ENCODE measurements at regions not wholly inside any gene's neighbourhood (a gene's known extent, or its start where the extent isn't known, plus 50 kb on each side); places are given as distances from the start of the nearest gene placed in this dataset.

DNA sequence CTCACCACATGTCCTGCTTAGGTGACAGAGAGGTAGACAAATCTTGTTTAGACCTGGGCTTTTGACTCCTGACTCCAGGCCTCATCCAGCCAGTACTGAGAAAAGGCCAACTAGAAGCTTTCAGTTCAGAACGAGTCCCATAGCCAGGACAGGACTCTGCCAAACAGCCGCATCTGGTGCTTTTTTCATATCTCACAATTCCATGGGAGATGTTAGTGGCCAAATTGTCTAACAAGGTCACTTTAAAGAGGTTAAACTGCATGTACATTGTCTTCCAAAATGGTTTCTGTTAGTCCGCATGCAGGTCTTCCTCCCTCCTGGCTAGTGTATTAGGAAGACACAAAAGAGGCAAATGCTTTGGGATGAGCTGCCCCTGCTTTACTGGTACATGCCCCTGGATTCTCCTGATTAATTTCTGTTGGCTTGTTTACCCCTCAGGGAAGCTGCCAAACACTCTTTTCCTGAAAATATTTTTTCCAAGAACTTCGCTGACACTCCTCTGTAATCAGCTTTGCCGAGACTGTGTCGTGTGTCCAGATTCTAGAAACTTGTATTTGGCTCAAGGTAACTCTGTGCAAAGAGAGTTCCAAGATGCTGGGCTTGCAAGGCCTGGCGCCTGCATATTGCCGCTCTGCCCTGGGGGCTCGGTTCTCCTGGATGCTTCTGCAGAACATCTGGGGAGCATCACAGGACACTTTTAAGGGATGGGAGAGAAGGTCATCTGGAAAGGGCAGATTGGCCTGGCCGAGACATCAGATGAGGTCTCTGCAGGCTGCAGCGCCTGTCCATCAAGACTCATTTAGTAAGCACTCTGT, 209.2 kb upstream of the APCDD1 start:
- H3K4me2 ChIP-seq (ENCODE audit: control insufficient read depth, extremely low read depth, insufficient read depth, low read depth, low read length) = no peak overlapping the region
- no peaks in the 10 kb centered on the region for H3K9me3 ChIP-seq (ENCODE audit: control insufficient read depth, low read depth, low read length)
- no peaks in the 10 kb centered on the region for H3K36me3 ChIP-seq (ENCODE audit: control insufficient read depth in 2 of 2, extremely low read depth in 1 of 2, insufficient read depth in 2 of 2, low read length in 2 of 2)
- H3K27me3 ChIP-seq (ENCODE audit: control insufficient read depth, extremely low read depth, insufficient read depth, low read length) = no peaks in the 10 kb centered on the region
- no peak for DNase-seq (ENCODE audit: low read depth, low spot score)
- no peaks in the 10 kb centered on the region for H3K4me1 ChIP-seq (ENCODE audit: control insufficient read depth, extremely low read depth, insufficient read depth, low read length)
- dilution Hi-C loops (cut with MboI; ENCODE audit: extremely low pct_ligation_motif_present, low sequenced_read_pairs) = no loop called here
- H2AFZ ChIP-seq (ENCODE audit: control insufficient read depth, low read length) = no peak overlapping the region
- H3K9ac ChIP-seq (ENCODE audit: control insufficient read depth, extremely low read depth, insufficient read depth, low read length) = no peak overlapping the region
- H3K4me3 ChIP-seq (ENCODE audit: control insufficient read depth in 2 of 3, extremely low read depth in 1 of 3, insufficient read depth in 2 of 3, low read depth in 1 of 3, low read length in 3 of 3) = no peak overlapping the region
- H4K20me1 ChIP-seq (ENCODE audit: control insufficient read depth, extremely low read depth, insufficient read depth, low read length) = no peaks in the 10 kb centered on the region
- TF ChIP-seq EZH2 (IDR thresholded peaks at IDR 0.05; ENCODE audit: low read length) = no peak
- no peak for TF ChIP-seq CTCF (optimal IDR thresholded peaks at IDR 0.05 in 1 of 3, IDR thresholded peaks at IDR 0.05 in 1 of 3, conservative IDR thresholded peaks at IDR 0.05 in 1 of 3; ENCODE audit: extremely low read depth in 1 of 3, insufficient read depth in 2 of 3, low read length in 3 of 3)
- H3K79me2 ChIP-seq (ENCODE audit: control insufficient read depth, insufficient read depth, low read length) = no peaks in the 10 kb centered on the region
- no peaks in the 10 kb centered on the region for H3K9me1 ChIP-seq (ENCODE audit: control insufficient read depth, extremely low read depth, insufficient read depth, low read length)
- no peak for FAIRE-seq
- no peak overlapping the region for H3K27ac ChIP-seq (ENCODE audit: control insufficient read depth, insufficient read depth, low read length)

GRCh38 chr18:10245846-10246175, 208.6 kb upstream of the APCDD1 start:
- DNase-seq (ENCODE audit: low read depth, low spot score) (no peak), FAIRE-seq (no peak)
- Histone ChIP-seq H2AFZ (ENCODE audit: control insufficient read depth, low read length) (no peak overlapping the region), H3K9ac (ENCODE audit: control insufficient read depth, extremely low read depth, insufficient read depth, low read length) (no peak overlapping the region), H3K79me2 (ENCODE audit: control insufficient read depth, insufficient read depth, low read length) (no peaks in the 10 kb centered on the region), H3K4me2 (ENCODE audit: control insufficient read depth, extremely low read depth, insufficient read depth, low read depth, low read length) (no peak overlapping the region), H3K4me1 (ENCODE audit: control insufficient read depth, extremely low read depth, insufficient read depth, low read length) (no peaks in the 10 kb centered on the region), H3K36me3 (ENCODE audit: control insufficient read depth in 2 of 2, extremely low read depth in 1 of 2, insufficient read depth in 2 of 2, low read length in 2 of 2) (no peaks in the 10 kb centered on the region), H3K9me1 (ENCODE audit: control insufficient read depth, extremely low read depth, insufficient read depth, low read length) (no peaks in the 10 kb centered on the region), H3K4me3 (ENCODE audit: control insufficient read depth in 2 of 3, extremely low read depth in 1 of 3, insufficient read depth in 2 of 3, low read depth in 1 of 3, low read length in 3 of 3) (no peak overlapping the region), H4K20me1 (ENCODE audit: control insufficient read depth, extremely low read depth, insufficient read depth, low read length) (no peaks in the 10 kb centered on the region), H3K27ac (ENCODE audit: control insufficient read depth, insufficient read depth, low read length) (no peak overlapping the region), H3K27me3 (ENCODE audit: control insufficient read depth, extremely low read depth, insufficient read depth, low read length) (no peaks in the 10 kb centered on the region), H3K9me3 (ENCODE audit: control insufficient read depth, low read depth, low read length) (no peaks in the 10 kb centered on the region)
- TF ChIP-seq CTCF (optimal IDR thresholded peaks at IDR 0.05 in 1 of 3, IDR thresholded peaks at IDR 0.05 in 1 of 3, conservative IDR thresholded peaks at IDR 0.05 in 1 of 3; ENCODE audit: extremely low read depth in 1 of 3, insufficient read depth in 2 of 3, low read length in 3 of 3) (no peak), EZH2 (IDR thresholded peaks at IDR 0.05; ENCODE audit: low read length) (no peak)
- dilution Hi-C loops (cut with MboI; ENCODE audit: extremely low pct_ligation_motif_present, low sequenced_read_pairs) = no loop called here

All from keratinocyte (primary cell).